Heart left ventricle (tissue), 16 donors: ENCODE measurements at regions not wholly inside any gene's neighbourhood (a gene's known extent, or its start where the extent isn't known, plus 50 kb on each side); places are given as distances from the start of the nearest gene placed in this dataset.

ENCODE experiments used
- ATAC-seq, 4 donors: fragments of 200-7000 bp; cut with Tn5 transposase; one replicate each; pipeline ENCODE4 v1.9.1; 2020 to 2022; ENCODE audit warnings: moderate library complexity in 4 of 4, mild to moderate bottlenecking in 3 of 4, moderate number of reproducible peaks in 1 of 4
- DNase-seq, 5 donors: peaks; one replicate each; pipeline ENCODE4 v3.0.0-alpha.2; 2020
- H3K27ac ChIP-seq, 12 donors: fragments of 200-600 bp; sonication (generic) in 4 of 12; one replicate each; pipeline versions ENCODE4 v1.5.0 to v1.8.0; 2016 to 2022; ENCODE audit warnings: mild to moderate bottlenecking in 2 of 12
- H3K27me3 ChIP-seq, 9 donors: fragments of 200-600 bp; sonication (generic) in 2 of 9; one replicate each; pipeline versions ENCODE4 v1.5.1 to v1.8.0; 2016 to 2022; ENCODE audit warnings: mild to moderate bottlenecking in 3 of 9
- H3K36me3 ChIP-seq, 9 donors: fragments of 200-600 bp; sonication (generic) in 2 of 9; one replicate each; pipeline versions ENCODE4 v1.5.0 to v1.8.0; 2018 to 2022; ENCODE audit warnings: mild to moderate bottlenecking in 2 of 9
- H3K4me1 ChIP-seq, 12 donors: fragments of 200-600 bp; sonication (generic) in 4 of 12; one replicate each; pipeline versions ENCODE4 v1.5.0 to v1.8.0; 2016 to 2022; ENCODE audit warnings: mild to moderate bottlenecking in 3 of 12
- H3K4me3 ChIP-seq, 12 donors: fragments of 200-600 bp; sonication (generic) in 4 of 12; one replicate each; pipeline versions ENCODE4 v1.5.0 to v1.8.0; 2017 to 2022; ENCODE audit warnings: mild to moderate bottlenecking in 9 of 12, moderate library complexity in 4 of 12
- H3K9me3 ChIP-seq, 12 donors: fragments of 200-600 bp; sonication (generic) in 4 of 12; one replicate each; pipeline versions ENCODE4 v1.5.0 to v1.8.0; 2016 to 2022; ENCODE audit warnings: mild to moderate bottlenecking in 1 of 12
- POLR2A ChIP-seq, 2 donors: fragments of 450-650 bp; IDR thresholded peaks; one replicate each; pipeline ENCODE4 v1.6.1; 2017; ENCODE audit warnings: antibody characterized with exemption in 2 of 2, mild to moderate bottlenecking in 2 of 2, moderate library complexity in 2 of 2
- WGBS, 4 donors: extraction: QIAGEN DNeasy Blood & Tissue Kit in 2 of 4; methylation state at CpG; one replicate each; pipeline versions ENCODE4 v1.1.5 to v1.1.7; 2013 to 2018; 5-methylcytosine and 5-hydroxymethylcytosine counted together
- intact Hi-C, 10 donors: fragments of 100-400 bp; cut with DNase I; formaldehyde crosslinking; loops; one replicate each; pipeline versions ENCODE4 v1.11.1 to v1.14.2; 2022
- TF ChIP-seq, protein P1 (sequence below), 12 donors: fragments of 200-600 bp; sonication (generic) in 4 of 12; IDR thresholded peaks; one replicate each; pipeline versions ENCODE4 v1.5.0 to v1.8.0; 2018 to 2022; ENCODE audit warnings: antibody characterized with exemption in 12 of 12, mild to moderate bottlenecking in 5 of 12
- donor health status: ischemic (EF 13 %, LVEDD 7.1; RV severe dilation, severe dysfunction).
- donor health status: healthy with polysubstance abuse.
- donor health status: DM: no; HTN: yes; CAD: no.
- donor health status: DM: no; HTN: no; CAD: no.
- donor health status: ischemic (EF 25% LVEDD 6.9; RV normal size, moderate dysfunction).
- donor health status: ischemic (EF 25% LVEDD 5.7; RV mildly dilated, moderate dysfunction).
- donor health status: healthy.
- donor health status: DM: yes; HTN: yes; CAD: no.
- donor health status: ischemic (EF 35%, LVEDD 5.7; RV mildly dilated, moderate dysfunction).
- donor health status: nonischemic (EF 11% LVEDD 7.7; RV severe dilation, severe dysfunction).
- donor health status: DM: yes; HTN: yes; CAD: no.
- donor health status: PGD.
- donor health status: ischemic (EF 29% LVEDD 5.4; RV normal size, mild dysfunction).
- donor health status: nonischemic (EF 23%, LVEDD 6.1; RV moderate dilation, normal function).

- intact Hi-C loops = no loop called here
- H3K27me3 ChIP-seq = no peaks in the 10 kb centered on the region
- no peaks in the 10 kb centered on the region for H3K4me1 ChIP-seq
- ATAC-seq (no peak), DNase-seq (no peak)
- 50 to 55% (median 53%) methylated on average over 2 of the region's 2 CpGs for WGBS, 4 donors
- no peak for TF ChIP-seq POLR2A (IDR thresholded peaks at IDR 0.05)
- TF ChIP-seq, protein P1, sequence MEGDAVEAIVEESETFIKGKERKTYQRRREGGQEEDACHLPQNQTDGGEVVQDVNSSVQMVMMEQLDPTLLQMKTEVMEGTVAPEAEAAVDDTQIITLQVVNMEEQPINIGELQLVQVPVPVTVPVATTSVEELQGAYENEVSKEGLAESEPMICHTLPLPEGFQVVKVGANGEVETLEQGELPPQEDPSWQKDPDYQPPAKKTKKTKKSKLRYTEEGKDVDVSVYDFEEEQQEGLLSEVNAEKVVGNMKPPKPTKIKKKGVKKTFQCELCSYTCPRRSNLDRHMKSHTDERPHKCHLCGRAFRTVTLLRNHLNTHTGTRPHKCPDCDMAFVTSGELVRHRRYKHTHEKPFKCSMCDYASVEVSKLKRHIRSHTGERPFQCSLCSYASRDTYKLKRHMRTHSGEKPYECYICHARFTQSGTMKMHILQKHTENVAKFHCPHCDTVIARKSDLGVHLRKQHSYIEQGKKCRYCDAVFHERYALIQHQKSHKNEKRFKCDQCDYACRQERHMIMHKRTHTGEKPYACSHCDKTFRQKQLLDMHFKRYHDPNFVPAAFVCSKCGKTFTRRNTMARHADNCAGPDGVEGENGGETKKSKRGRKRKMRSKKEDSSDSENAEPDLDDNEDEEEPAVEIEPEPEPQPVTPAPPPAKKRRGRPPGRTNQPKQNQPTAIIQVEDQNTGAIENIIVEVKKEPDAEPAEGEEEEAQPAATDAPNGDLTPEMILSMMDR (IDR thresholded peaks at IDR 0.05) = no peak
- H3K27ac ChIP-seq = no peak overlapping the region
- no peaks in the 10 kb centered on the region for H3K36me3 ChIP-seq
- no peaks in the 10 kb centered on the region for H3K9me3 ChIP-seq
- H3K4me3 ChIP-seq = no peak overlapping the region
These were observed 505.6 kb upstream of the KIRREL3 start for GRCh38 chr11:127506126-127506525.

- TF ChIP-seq POLR2A (IDR thresholded peaks at IDR 0.05) = no peak
- TF ChIP-seq, protein P1 (IDR thresholded peaks at IDR 0.05) = no peak
- Histone ChIP-seq H3K27me3 (no peaks in the 10 kb centered on the region), H3K4me3 (no peak overlapping the region), H3K36me3 (no peaks in the 10 kb centered on the region), H3K9me3 (peaks cover 0 to 8% (median 5%) of the 10 kb centered on the region in 12 donors), H3K27ac (no peak overlapping the region), H3K4me1 (no peaks in the 10 kb centered on the region)
- ATAC-seq = no peak
- intact Hi-C loops = loop anchor here in 1 of 10 donors (10.0 kb wide), 1 partner anchor 1379 kb away; no protein-coding TSS in a partner anchor
- no peak for DNase-seq
- WGBS, 4 donors = 72 to 90% (median 87%) methylated on average over 7 of the region's 7 CpGs
These were observed 495.6 kb upstream of the KIRREL3 start for GRCh38 chr11:127496165-127496564.

DNA sequence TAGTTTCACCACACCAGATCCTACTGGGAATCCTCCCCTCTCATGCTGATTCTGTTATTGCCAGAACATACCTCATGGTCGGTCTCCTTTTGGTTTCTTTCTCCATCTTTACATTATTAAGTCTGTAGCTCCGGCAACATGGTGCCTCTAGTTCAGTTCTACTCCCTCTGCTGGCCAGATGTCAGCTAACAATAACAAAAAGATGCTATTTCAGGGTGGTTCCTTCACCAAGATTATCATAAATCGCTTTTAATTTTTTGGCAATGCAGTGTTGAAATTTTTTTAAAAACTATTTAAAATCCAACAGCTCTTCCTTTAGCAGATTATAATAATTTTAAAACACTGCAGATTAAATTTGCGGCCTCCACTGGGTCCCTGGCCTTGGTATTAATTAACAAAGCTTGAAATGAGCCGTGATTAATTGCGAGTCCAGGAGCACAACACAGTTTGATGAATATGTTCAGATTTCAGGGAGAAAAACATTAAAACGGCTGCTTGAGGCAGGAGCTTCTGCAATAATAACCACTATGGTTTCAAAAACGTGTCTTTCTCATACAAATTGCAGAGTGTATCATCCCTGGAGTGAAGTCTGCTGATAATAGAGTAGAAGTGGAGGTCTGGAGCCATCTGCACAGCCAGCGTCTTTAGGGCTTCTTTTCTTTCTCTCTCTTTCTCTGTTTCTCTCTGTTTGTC, 492.9 kb upstream of the KIRREL3 start:
- Histone ChIP-seq H3K27me3 (no peaks in the 10 kb centered on the region), H3K4me1 (no peaks in the 10 kb centered on the region), H3K36me3 (no peaks in the 10 kb centered on the region), H3K4me3 (no peak overlapping the region), H3K27ac (no peak overlapping the region), H3K9me3 (peaks cover 0 to 24% (median 9%) of the 10 kb centered on the region in 12 donors)
- TF ChIP-seq, protein P1 (IDR thresholded peaks at IDR 0.05) = peak in 10 of 12 donors; percentile 8 to 43 (median 25)
- no peak for TF ChIP-seq POLR2A (IDR thresholded peaks at IDR 0.05)
- no peak for ATAC-seq
- intact Hi-C loops = loop anchor here in 1 of 10 donors (10.0 kb wide), 1 partner anchor 1381 kb away; no protein-coding TSS in a partner anchor
- 64 to 73% (median 67%) methylated on average over 9 of the region's 9 CpGs for WGBS, 4 donors
- DNase-seq = no peak

DNA sequence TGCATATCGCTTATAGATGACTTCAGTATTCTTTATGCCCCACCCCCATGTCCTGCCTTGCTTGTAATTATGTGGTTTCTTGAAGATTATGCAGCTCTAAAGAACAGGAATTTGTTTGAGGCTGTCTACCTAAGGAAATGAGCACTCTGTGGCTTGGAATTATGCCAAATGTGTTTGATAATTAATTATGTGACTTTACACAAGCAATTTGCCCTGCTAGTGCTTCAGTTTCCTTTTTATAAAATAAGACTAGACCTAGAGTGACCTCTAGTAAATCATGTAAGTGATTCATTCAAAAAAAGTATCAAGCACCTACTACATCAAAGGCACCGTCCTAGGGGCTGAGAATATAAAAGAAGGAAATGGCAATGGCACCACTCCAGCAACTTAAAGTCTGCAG, 491.5 kb upstream of the KIRREL3 start:
- Histone ChIP-seq H3K4me1 (no peaks in the 10 kb centered on the region), H3K36me3 (no peaks in the 10 kb centered on the region), H3K27me3 (no peaks in the 10 kb centered on the region), H3K4me3 (no peak overlapping the region), H3K9me3 (peaks cover 0 to 24% (median 9%) of the 10 kb centered on the region in 12 donors), H3K27ac (peak overlapping the region in 4 of 12 donors; percentile 5 to 50 (median 38))
- ATAC-seq (peak in 2 of 4 donors; percentile 60 to 76), DNase-seq (no peak)
- intact Hi-C loops = loop anchor here in 1 of 10 donors (10.0 kb wide), 1 partner anchor 1383 kb away; no protein-coding TSS in a partner anchor
- TF ChIP-seq, protein P1 (IDR thresholded peaks at IDR 0.05) = no peak
- no peak for TF ChIP-seq POLR2A (IDR thresholded peaks at IDR 0.05)
- 50 to 60% (median 52%) methylated on average over 2 of the region's 2 CpGs for WGBS, 4 donors
